Neural progenitor cell (in vitro differentiated cells): ENCODE measurements at regions not wholly inside any gene's neighbourhood (a gene's known extent, or its start where the extent isn't known, plus 50 kb on each side); places are given as distances from the start of the nearest gene placed in this dataset.

ENCODE experiments used
- DNase-seq: peaks from one replicate; pipeline ENCODE4 v3.0.0-alpha.2; 2016; ENCODE audit warnings: low spot score
- H2AFZ ChIP-seq: fragments of 200-600 bp; sonication (generic); replicated peaks from 2 replicates; pipeline ENCODE4 v1.6.1; 2016; ENCODE audit warnings: antibody characterized with exemption
- H3F3A ChIP-seq: fragments of 200-600 bp; sonication (generic); 2 replicates; pipeline ENCODE4 v1.6.1; 2016; ENCODE audit warnings: antibody characterized with exemption, low read depth
- H3K27ac ChIP-seq: fragments of 200-600 bp; sonication (generic); 2 replicates; pipeline ENCODE4 v1.5.1; 2016; ENCODE audit warnings: mild to moderate bottlenecking
- H3K27me3 ChIP-seq: fragments of 200-600 bp; sonication (generic); 2 replicates; pipeline ENCODE4 v1.6.1; 2016; ENCODE audit warnings: mild to moderate bottlenecking, moderate library complexity
- H3K36me3 ChIP-seq: fragments of 200-600 bp; sonication (generic); 2 replicates; pipeline ENCODE4 v1.5.1; 2016
- H3K4me1 ChIP-seq: fragments of 200-600 bp; sonication (generic); 2 replicates; pipeline ENCODE4 v1.6.1; 2016; ENCODE audit warnings: mixed run types
- H3K4me2 ChIP-seq: fragments of 200-600 bp; sonication (generic); 2 replicates; pipeline ENCODE4 v1.6.1; 2016
- H3K4me3 ChIP-seq: fragments of 200-600 bp; sonication (generic); 2 replicates; pipeline ENCODE4 v1.5.1; 2016
- H3K79me2 ChIP-seq: fragments of 200-600 bp; sonication (generic); 2 replicates; pipeline ENCODE4 v1.6.1; 2016; ENCODE audit warnings: low read depth
- H3K9ac ChIP-seq: fragments of 200-600 bp; sonication (generic); 2 replicates; pipeline ENCODE4 v1.6.1; 2016
- H3K9me3 ChIP-seq: fragments of 200-600 bp; sonication (generic); 2 replicates; pipeline ENCODE4 v1.5.1; 2016; ENCODE audit warnings: low read depth
- H4K20me1 ChIP-seq: fragments of 200-600 bp; sonication (generic); 2 replicates; pipeline ENCODE4 v1.6.1; 2016; ENCODE audit warnings: low read depth
- H3K27ac Mint-ChIP-seq: 3 replicates; pipeline ENCODE4 v1.8.0; 2021; ENCODE audit warnings: mixed read lengths
- H3K27me3 Mint-ChIP-seq: 2 replicates; pipeline ENCODE4 v1.8.0; 2022; ENCODE audit warnings: low read depth, mild to moderate bottlenecking, inconsistent platforms, moderate library complexity, mixed read lengths; ENCODE audit not compliant: insufficient read depth
- H3K36me3 Mint-ChIP-seq: 3 replicates; pipeline ENCODE4 v1.8.0; 2021; ENCODE audit warnings: mixed read lengths
- H3K4me1 Mint-ChIP-seq: 3 replicates; pipeline ENCODE4 v1.8.0; 2021; ENCODE audit warnings: mixed read lengths
- H3K4me3 Mint-ChIP-seq: 3 replicates; pipeline ENCODE4 v1.8.0; 2021; ENCODE audit warnings: mild to moderate bottlenecking, moderate library complexity, mixed read lengths
- H3K9me3 Mint-ChIP-seq: 3 replicates; pipeline ENCODE4 v1.8.0; 2020; ENCODE audit warnings: mixed read lengths
- CTCF ChIP-seq: fragments of 200-600 bp; sonication (generic); IDR thresholded peaks from 2 replicates; pipeline ENCODE4 v1.5.1; 2017; ENCODE audit warnings: antibody characterized with exemption, mild to moderate bottlenecking
- EZH2 ChIP-seq: fragments of 200-600 bp; sonication (generic); IDR thresholded peaks from 2 replicates; pipeline ENCODE4 v1.6.1; 2017; ENCODE audit warnings: antibody characterized with exemption, mild to moderate bottlenecking, moderate library complexity
- EZH2phosphoT487 ChIP-seq: fragments of 200-600 bp; sonication (generic); IDR thresholded peaks from 2 replicates; pipeline ENCODE4 v1.6.1; 2017; ENCODE audit warnings: antibody characterized with exemption

- H3K4me2 ChIP-seq = no peak overlapping the region
- H3K4me3 ChIP-seq = no peak overlapping the region
- H2AFZ ChIP-seq = no peak overlapping the region
- no peaks in the 10 kb centered on the region for H3K9me3 ChIP-seq
- Mint-ChIP-seq H3K4me3 (no peak overlapping the region), H3K36me3 (no peaks in the 10 kb centered on the region), H3K27me3 (peaks cover 3% of the 10 kb centered on the region), H3K4me1 (peaks cover 7% of the 10 kb centered on the region), H3K27ac (no peak overlapping the region), H3K9me3 (peaks cover 5% of the 10 kb centered on the region)
- H4K20me1 ChIP-seq = no peaks in the 10 kb centered on the region
- H3K4me1 ChIP-seq = peaks cover 10% of the 10 kb centered on the region
- no peaks in the 10 kb centered on the region for H3K36me3 ChIP-seq
- TF ChIP-seq CTCF (no peak), EZH2phosphoT487 (no peak), EZH2 (no peak)
- no peak overlapping the region for H3K27ac ChIP-seq
- no peak overlapping the region for H3K9ac ChIP-seq
- no peaks in the 10 kb centered on the region for H3K27me3 ChIP-seq
- H3F3A ChIP-seq = no peaks in the 10 kb centered on the region
- H3K79me2 ChIP-seq = no peaks in the 10 kb centered on the region
- DNase-seq = no peak
Measured at GRCh38 chr6:4401408-4402368, 266.3 kb upstream of the ECI2 start.

- H3K4me2 ChIP-seq = no peak overlapping the region
- no peaks in the 10 kb centered on the region for H3F3A ChIP-seq
- Mint-ChIP-seq H3K4me3 (no peak overlapping the region), H3K4me1 (peaks cover 8% of the 10 kb centered on the region), H3K27ac (no peak overlapping the region), H3K27me3 (peaks cover 3% of the 10 kb centered on the region), H3K9me3 (no peaks in the 10 kb centered on the region), H3K36me3 (no peaks in the 10 kb centered on the region)
- no peaks in the 10 kb centered on the region for H3K4me1 ChIP-seq
- H3K9me3 ChIP-seq = no peaks in the 10 kb centered on the region
- H3K79me2 ChIP-seq = no peaks in the 10 kb centered on the region
- H3K9ac ChIP-seq = no peak overlapping the region
- no peaks in the 10 kb centered on the region for H4K20me1 ChIP-seq
- TF ChIP-seq EZH2 (no peak), CTCF (no peak), EZH2phosphoT487 (no peak)
- H3K27ac ChIP-seq = no peak overlapping the region
- H3K27me3 ChIP-seq = no peaks in the 10 kb centered on the region
- DNase-seq = no peak
- no peaks in the 10 kb centered on the region for H3K36me3 ChIP-seq
- H2AFZ ChIP-seq = no peak overlapping the region
- no peak overlapping the region for H3K4me3 ChIP-seq
Measured at GRCh38 chr6:4399656-4400055, 264.3 kb upstream of the ECI2 start.

- Mint-ChIP-seq H3K27ac (no peak overlapping the region), H3K27me3 (peaks cover 3% of the 10 kb centered on the region), H3K36me3 (no peaks in the 10 kb centered on the region), H3K9me3 (no peaks in the 10 kb centered on the region), H3K4me1 (peaks cover 11% of the 10 kb centered on the region), H3K4me3 (no peak overlapping the region)
- Histone ChIP-seq H2AFZ (no peak overlapping the region), H3K4me3 (no peak overlapping the region), H4K20me1 (no peaks in the 10 kb centered on the region), H3K9ac (no peak overlapping the region), H3K4me1 (no peaks in the 10 kb centered on the region), H3K36me3 (no peaks in the 10 kb centered on the region), H3F3A (no peaks in the 10 kb centered on the region), H3K4me2 (no peak overlapping the region), H3K9me3 (no peaks in the 10 kb centered on the region), H3K27me3 (no peaks in the 10 kb centered on the region), H3K27ac (no peak overlapping the region), H3K79me2 (no peaks in the 10 kb centered on the region)
- DNase-seq = no peak
- TF ChIP-seq EZH2 = no peak
- TF ChIP-seq EZH2phosphoT487 = no peak
- TF ChIP-seq CTCF = no peak
Measured at GRCh38 chr6:4398791-4399190, 263.4 kb upstream of the ECI2 start.
